Gastroesophageal sphincter (tissue), 4 donors: ENCODE measurements at regions not wholly inside any gene's neighbourhood (a gene's known extent, or its start where the extent isn't known, plus 50 kb on each side); places are given as distances from the start of the nearest gene placed in this dataset.
A peak's percentile ranks its signal among the peaks of the same experiment; 100 is the strongest.

Experiments used
- ATAC-seq: fragments of 150-250 bp; one replicate; pipeline ENCODE4 v1.9.1; 2016; ENCODE audit warnings: mild to moderate bottlenecking, moderate library complexity
- H3K27ac ChIP-seq, 4 donors: fragments of 200-600 bp; sonication (generic) in 3 of 4; 1 replicate in 3 of 4; 2 replicates in 1 of 4; pipeline ENCODE4 v1.5.1; 2016 to 2019
- H3K27me3 ChIP-seq: fragments of 200-600 bp; sonication (generic); one replicate; pipeline ENCODE4 v1.5.1; 2019
- H3K36me3 ChIP-seq, 2 donors: fragments of 200-600 bp; sonication (generic); one replicate each; pipeline ENCODE4 v1.5.1; 2019; ENCODE audit warnings: control low read depth in 1 of 2
- H3K4me1 ChIP-seq, 3 donors: fragments of 200-600 bp; sonication (generic); 1 replicate in 2 of 3; 2 replicates in 1 of 3; pipeline ENCODE4 v1.5.1; 2016 to 2019; ENCODE audit warnings: control low read depth in 2 of 3
- H3K4me3 ChIP-seq, 2 donors: fragments of 200-600 bp; sonication (generic); one replicate each; pipeline ENCODE4 v1.5.1; 2019; ENCODE audit warnings: mild to moderate bottlenecking in 1 of 2, moderate library complexity in 1 of 2
- H3K9me3 ChIP-seq, 3 donors: fragments of 200-600 bp; sonication (generic); one replicate each; pipeline ENCODE4 v1.5.1; 2017 to 2019; ENCODE audit warnings: control low read depth in 2 of 3
- EP300 ChIP-seq: sonication (generic); formaldehyde crosslinking; IDR thresholded peaks from one replicate; pipeline ENCODE4 v1.6.1; 2017; ENCODE audit warnings: antibody characterized with exemption, mild to moderate bottlenecking
- POLR2A ChIP-seq, 2 donors: fragments of 450-650 bp; IDR thresholded peaks; one replicate each; pipeline ENCODE4 v1.6.1; 2017; ENCODE audit warnings: antibody characterized with exemption in 2 of 2, mild to moderate bottlenecking in 2 of 2, moderate library complexity in 1 of 2
- POLR2AphosphoS5 ChIP-seq: sonication (generic); formaldehyde crosslinking; IDR thresholded peaks from one replicate; pipeline ENCODE4 v1.6.1; 2017; ENCODE audit warnings: antibody characterized with exemption
- WGBS, 2 donors: methylation state at CpG; one replicate each; pipeline ENCODE4 v1.1.5; 2018; ENCODE audit warnings: low coverage in 1 of 2; 5-methylcytosine and 5-hydroxymethylcytosine counted together
- TF ChIP-seq, protein P1 (sequence below), 4 experiments: fragments of 200-600 bp in 2 of 4; fragments of 450-650 bp in 2 of 4; sonication (generic) in 1 of 4; IDR thresholded peaks; one replicate each; pipeline ENCODE4 v1.5.1; 2017 to 2019; ENCODE audit warnings: antibody characterized with exemption in 4 of 4, mild to moderate bottlenecking in 2 of 4, moderate library complexity in 2 of 4

DNA sequence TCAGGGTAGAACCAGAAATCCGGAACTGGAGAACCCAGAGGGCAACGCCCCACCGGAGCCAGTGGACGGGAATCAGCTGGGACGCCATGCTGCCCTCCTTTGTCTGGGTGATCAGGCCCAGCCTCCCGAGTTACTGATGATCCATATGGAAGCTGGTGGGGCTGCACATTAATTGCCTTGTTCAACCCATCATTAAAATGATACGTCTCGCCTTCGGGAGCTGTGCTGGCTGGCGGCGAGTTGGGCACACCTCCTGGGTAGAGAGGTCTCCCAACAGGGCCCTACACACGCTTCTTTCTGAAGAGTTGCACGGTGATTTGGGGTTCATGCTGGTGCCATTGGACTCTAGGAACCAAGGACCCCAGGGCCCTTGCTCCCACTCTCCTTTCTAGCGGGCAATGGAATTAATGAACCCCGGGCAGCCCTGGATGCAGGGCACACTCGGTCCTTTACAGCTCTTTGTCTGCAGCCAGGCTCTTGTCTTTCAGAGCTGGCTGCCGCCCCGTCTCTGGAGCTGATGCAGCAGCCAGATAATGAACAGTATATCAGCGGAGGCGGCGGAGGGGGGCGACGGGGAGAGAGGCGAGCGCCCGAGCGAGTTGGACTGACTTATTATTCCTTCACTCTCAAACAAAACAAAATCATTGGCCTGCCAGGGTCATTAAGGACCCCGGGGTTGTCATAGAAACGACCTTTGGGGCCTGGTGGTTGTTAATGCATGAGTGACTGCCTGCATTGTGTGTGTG is 412.2 kb upstream of the ZMIZ1 start:
- Histone ChIP-seq H3K9me3 (no peaks in the 10 kb centered on the region), H3K4me1 (peaks cover 0 to 37% (median 0%) of the 10 kb centered on the region in 3 donors), H3K36me3 (no peaks in the 10 kb centered on the region), H3K27me3 (no peaks in the 10 kb centered on the region), H3K27ac (peak overlapping the region in 2 of 4 donors; percentile 22 to 44), H3K4me3 (no peak overlapping the region)
- TF ChIP-seq, protein P1, sequence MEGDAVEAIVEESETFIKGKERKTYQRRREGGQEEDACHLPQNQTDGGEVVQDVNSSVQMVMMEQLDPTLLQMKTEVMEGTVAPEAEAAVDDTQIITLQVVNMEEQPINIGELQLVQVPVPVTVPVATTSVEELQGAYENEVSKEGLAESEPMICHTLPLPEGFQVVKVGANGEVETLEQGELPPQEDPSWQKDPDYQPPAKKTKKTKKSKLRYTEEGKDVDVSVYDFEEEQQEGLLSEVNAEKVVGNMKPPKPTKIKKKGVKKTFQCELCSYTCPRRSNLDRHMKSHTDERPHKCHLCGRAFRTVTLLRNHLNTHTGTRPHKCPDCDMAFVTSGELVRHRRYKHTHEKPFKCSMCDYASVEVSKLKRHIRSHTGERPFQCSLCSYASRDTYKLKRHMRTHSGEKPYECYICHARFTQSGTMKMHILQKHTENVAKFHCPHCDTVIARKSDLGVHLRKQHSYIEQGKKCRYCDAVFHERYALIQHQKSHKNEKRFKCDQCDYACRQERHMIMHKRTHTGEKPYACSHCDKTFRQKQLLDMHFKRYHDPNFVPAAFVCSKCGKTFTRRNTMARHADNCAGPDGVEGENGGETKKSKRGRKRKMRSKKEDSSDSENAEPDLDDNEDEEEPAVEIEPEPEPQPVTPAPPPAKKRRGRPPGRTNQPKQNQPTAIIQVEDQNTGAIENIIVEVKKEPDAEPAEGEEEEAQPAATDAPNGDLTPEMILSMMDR (IDR thresholded peaks at IDR 0.05): no peak
- TF ChIP-seq EP300: no peak
- no peak for ATAC-seq
- 74 to 79% methylated on average over 6 to 8 of the region's 29 CpGs for WGBS, 2 donors

- Histone ChIP-seq H3K36me3 (no peaks in the 10 kb centered on the region), H3K4me1 (peaks cover 0 to 37% (median 0%) of the 10 kb centered on the region in 3 donors), H3K9me3 (no peaks in the 10 kb centered on the region), H3K27ac (peak overlapping the region in 2 of 4 donors; percentile 22 to 44), H3K4me3 (no peak overlapping the region), H3K27me3 (no peaks in the 10 kb centered on the region)
- ATAC-seq: peak; percentile 81
- 74 to 75% methylated on average over 4 to 12 of the region's 13 CpGs for WGBS, 2 donors
- peak; percentile 23 for TF ChIP-seq POLR2AphosphoS5
- no peak for TF ChIP-seq POLR2A (IDR thresholded peaks at IDR 0.05)
- TF ChIP-seq EP300: no peak
- TF ChIP-seq, protein P1 (IDR thresholded peaks at IDR 0.05): peak; percentile 72 to 80 (median 78)
Observed at GRCh38 chr10:78657163-78657861, 411.5 kb upstream of the ZMIZ1 start.

DNA sequence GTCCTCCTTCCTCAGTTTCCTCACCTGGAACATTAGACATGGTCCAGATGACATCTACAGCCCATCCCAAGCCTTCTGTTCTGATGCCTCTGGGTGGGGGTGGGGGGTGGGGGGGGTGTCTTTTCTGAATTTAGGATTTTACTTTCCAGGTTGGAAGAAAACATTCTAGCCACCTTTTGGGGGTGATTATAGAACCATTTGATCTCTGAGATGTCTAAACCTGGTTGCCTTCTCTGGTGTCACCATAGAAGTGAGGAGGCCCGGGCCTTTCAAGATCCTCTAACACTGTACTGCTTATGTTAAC is 411.0 kb upstream of the ZMIZ1 start:
- ATAC-seq: no peak

DNA sequence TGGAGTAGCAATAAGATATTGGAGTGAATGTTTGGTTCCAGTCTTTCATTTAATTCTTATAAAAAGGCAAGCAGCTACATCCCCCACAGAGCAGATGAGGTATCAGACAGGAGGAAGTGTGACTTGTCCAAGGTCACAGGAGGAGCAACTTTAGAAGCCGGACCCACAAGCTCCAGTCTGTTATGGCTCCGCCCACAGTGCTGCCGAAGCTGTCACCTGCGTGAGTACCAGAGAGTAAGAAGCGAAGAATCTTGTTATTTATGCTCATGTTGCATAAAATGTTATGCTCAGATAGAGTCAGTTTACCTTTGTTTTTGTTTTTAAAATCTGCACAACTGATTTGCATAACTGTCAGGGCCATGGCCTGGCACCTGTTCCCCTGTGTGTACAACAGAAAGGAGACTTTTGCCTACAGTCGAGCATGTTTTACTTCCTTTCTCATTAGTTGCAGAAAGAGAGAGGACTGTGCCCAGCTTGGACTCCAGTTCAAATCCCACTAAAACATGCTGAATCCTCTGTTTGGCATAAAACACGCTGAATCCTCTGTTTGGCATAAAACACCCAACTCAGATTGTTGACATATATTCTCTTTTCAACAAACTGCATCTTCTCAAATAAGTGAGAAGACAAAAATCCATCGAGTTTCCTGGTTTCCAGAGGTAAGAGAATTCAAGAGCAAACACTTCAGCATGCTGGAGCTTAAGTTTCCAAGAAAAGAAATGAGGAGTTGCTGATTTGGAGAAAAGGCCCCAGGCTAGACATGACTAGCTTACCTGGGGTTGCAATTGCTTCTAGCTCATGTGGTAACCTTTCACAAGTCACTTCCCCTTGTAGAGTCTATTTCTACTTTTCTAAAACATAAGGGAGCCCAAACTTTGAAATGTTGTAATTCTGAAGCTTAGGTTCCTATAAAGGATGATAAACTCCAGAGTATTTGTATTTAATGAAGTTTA is 409.8 kb upstream of the ZMIZ1 start:
- Histone ChIP-seq H3K4me1 (peaks cover 0 to 37% (median 0%) of the 10 kb centered on the region in 3 donors), H3K9me3 (peaks cover 0 to 3% (median 0%) of the 10 kb centered on the region in 3 donors), H3K4me3 (no peak overlapping the region), H3K27ac (no peak overlapping the region), H3K36me3 (no peaks in the 10 kb centered on the region), H3K27me3 (no peaks in the 10 kb centered on the region)
- 84 to 92% methylated on average over 3 to 8 of the region's 8 CpGs for WGBS, 2 donors
- TF ChIP-seq POLR2AphosphoS5: no peak
- no peak for ATAC-seq

More for the DNA sequence above, 411.0 kb upstream of the ZMIZ1 start:
- H3K9me3 ChIP-seq: no peaks in the 10 kb centered on the region
- H3K36me3 ChIP-seq: no peaks in the 10 kb centered on the region
- H3K27me3 ChIP-seq: no peaks in the 10 kb centered on the region
- H3K27ac ChIP-seq: peak overlapping the region in 2 of 4 donors; percentile 22 to 44
- 100% methylated on average over 1 of the region's 1 CpG for WGBS, 2 donors
- H3K4me3 ChIP-seq: no peak overlapping the region
- peaks cover 0 to 37% (median 0%) of the 10 kb centered on the region in 3 donors for H3K4me1 ChIP-seq
- TF ChIP-seq POLR2AphosphoS5: no peak
- TF ChIP-seq POLR2A (IDR thresholded peaks at IDR 0.05): no peak

GRCh38 chr10:78659598-78659967 is 409.2 kb upstream of the ZMIZ1 start:
- H3K27me3 ChIP-seq: no peaks in the 10 kb centered on the region
- H3K36me3 ChIP-seq: no peaks in the 10 kb centered on the region

More at GRCh38 chr10:78659598-78659967, 409.2 kb upstream of the ZMIZ1 start:
- Histone ChIP-seq H3K9me3 (peaks cover 0 to 9% (median 0%) of the 10 kb centered on the region in 3 donors), H3K4me1 (peaks cover 0 to 37% (median 0%) of the 10 kb centered on the region in 3 donors), H3K27ac (no peak overlapping the region), H3K4me3 (no peak overlapping the region)
- no peak for ATAC-seq
- TF ChIP-seq POLR2A (IDR thresholded peaks at IDR 0.05): no peak
- TF ChIP-seq POLR2AphosphoS5: no peak
- no peak for TF ChIP-seq EP300
- TF ChIP-seq, protein P1 (IDR thresholded peaks at IDR 0.05): no peak
